Heart left ventricle (tissue), 16 donors: ENCODE measurements at regions not wholly inside any gene's neighbourhood (a gene's known extent, or its start where the extent isn't known, plus 50 kb on each side); places are given as distances from the start of the nearest gene placed in this dataset.

ENCODE experiments used
- ATAC-seq, 4 donors: fragments of 200-7000 bp; cut with Tn5 transposase; one replicate each; pipeline ENCODE4 v1.9.1; 2020 to 2022; ENCODE audit warnings: moderate library complexity in 4 of 4, mild to moderate bottlenecking in 3 of 4, moderate number of reproducible peaks in 1 of 4
- DNase-seq, 5 donors: peaks; one replicate each; pipeline ENCODE4 v3.0.0-alpha.2; 2020
- H3K27ac ChIP-seq, 12 donors: fragments of 200-600 bp; sonication (generic) in 4 of 12; one replicate each; pipeline versions ENCODE4 v1.5.0 to v1.8.0; 2016 to 2022; ENCODE audit warnings: mild to moderate bottlenecking in 2 of 12
- H3K27me3 ChIP-seq, 9 donors: fragments of 200-600 bp; sonication (generic) in 2 of 9; one replicate each; pipeline versions ENCODE4 v1.5.1 to v1.8.0; 2016 to 2022; ENCODE audit warnings: mild to moderate bottlenecking in 3 of 9
- H3K36me3 ChIP-seq, 9 donors: fragments of 200-600 bp; sonication (generic) in 2 of 9; one replicate each; pipeline versions ENCODE4 v1.5.0 to v1.8.0; 2018 to 2022; ENCODE audit warnings: mild to moderate bottlenecking in 2 of 9
- H3K4me1 ChIP-seq, 12 donors: fragments of 200-600 bp; sonication (generic) in 4 of 12; one replicate each; pipeline versions ENCODE4 v1.5.0 to v1.8.0; 2016 to 2022; ENCODE audit warnings: mild to moderate bottlenecking in 3 of 12
- H3K4me3 ChIP-seq, 12 donors: fragments of 200-600 bp; sonication (generic) in 4 of 12; one replicate each; pipeline versions ENCODE4 v1.5.0 to v1.8.0; 2017 to 2022; ENCODE audit warnings: mild to moderate bottlenecking in 9 of 12, moderate library complexity in 4 of 12
- H3K9me3 ChIP-seq, 12 donors: fragments of 200-600 bp; sonication (generic) in 4 of 12; one replicate each; pipeline versions ENCODE4 v1.5.0 to v1.8.0; 2016 to 2022; ENCODE audit warnings: mild to moderate bottlenecking in 1 of 12
- CTCF ChIP-seq, 12 donors: fragments of 200-600 bp; sonication (generic) in 4 of 12; IDR thresholded peaks; one replicate each; pipeline versions ENCODE4 v1.5.0 to v1.8.0; 2018 to 2022; ENCODE audit warnings: antibody characterized with exemption in 12 of 12, mild to moderate bottlenecking in 5 of 12
- POLR2A ChIP-seq, 2 donors: fragments of 450-650 bp; IDR thresholded peaks; one replicate each; pipeline ENCODE4 v1.6.1; 2017; ENCODE audit warnings: antibody characterized with exemption in 2 of 2, mild to moderate bottlenecking in 2 of 2, moderate library complexity in 2 of 2
- WGBS, 4 donors: extraction: QIAGEN DNeasy Blood & Tissue Kit in 2 of 4; methylation state at CpG; one replicate each; pipeline versions ENCODE4 v1.1.5 to v1.1.7; 2013 to 2018; 5-methylcytosine and 5-hydroxymethylcytosine counted together
- intact Hi-C, 10 donors: fragments of 100-400 bp; cut with DNase I; formaldehyde crosslinking; loops; one replicate each; pipeline versions ENCODE4 v1.11.1 to v1.14.2; 2022
- donor health status: ischemic (EF 13 %, LVEDD 7.1; RV severe dilation, severe dysfunction).
- donor health status: healthy with polysubstance abuse.
- donor health status: DM: no; HTN: yes; CAD: no.
- donor health status: DM: no; HTN: no; CAD: no.
- donor health status: ischemic (EF 25% LVEDD 6.9; RV normal size, moderate dysfunction).
- donor health status: ischemic (EF 25% LVEDD 5.7; RV mildly dilated, moderate dysfunction).
- donor health status: healthy.
- donor health status: DM: yes; HTN: yes; CAD: no.
- donor health status: ischemic (EF 35%, LVEDD 5.7; RV mildly dilated, moderate dysfunction).
- donor health status: nonischemic (EF 11% LVEDD 7.7; RV severe dilation, severe dysfunction).
- donor health status: DM: yes; HTN: yes; CAD: no.
- donor health status: PGD.
- donor health status: ischemic (EF 29% LVEDD 5.4; RV normal size, mild dysfunction).
- donor health status: nonischemic (EF 23%, LVEDD 6.1; RV moderate dilation, normal function).

GRCh38 chr13:63048653-63049052 lies 1633.0 kb upstream of the PCDH20 start:
- no peaks in the 10 kb centered on the region for H3K27me3 ChIP-seq
- intact Hi-C loops, result no loop called here
- no peak for TF ChIP-seq POLR2A (IDR thresholded peaks at IDR 0.05)
- TF ChIP-seq CTCF (IDR thresholded peaks at IDR 0.05), result no peak
- peaks cover 0 to 4% (median 0%) of the 10 kb centered on the region in 12 donors for H3K9me3 ChIP-seq
- H3K27ac ChIP-seq, result no peak overlapping the region
- no peak overlapping the region for H3K4me3 ChIP-seq
- no peak for ATAC-seq
- H3K4me1 ChIP-seq, result no peaks in the 10 kb centered on the region
- H3K36me3 ChIP-seq, result no peaks in the 10 kb centered on the region
- DNase-seq, result no peak

DNA sequence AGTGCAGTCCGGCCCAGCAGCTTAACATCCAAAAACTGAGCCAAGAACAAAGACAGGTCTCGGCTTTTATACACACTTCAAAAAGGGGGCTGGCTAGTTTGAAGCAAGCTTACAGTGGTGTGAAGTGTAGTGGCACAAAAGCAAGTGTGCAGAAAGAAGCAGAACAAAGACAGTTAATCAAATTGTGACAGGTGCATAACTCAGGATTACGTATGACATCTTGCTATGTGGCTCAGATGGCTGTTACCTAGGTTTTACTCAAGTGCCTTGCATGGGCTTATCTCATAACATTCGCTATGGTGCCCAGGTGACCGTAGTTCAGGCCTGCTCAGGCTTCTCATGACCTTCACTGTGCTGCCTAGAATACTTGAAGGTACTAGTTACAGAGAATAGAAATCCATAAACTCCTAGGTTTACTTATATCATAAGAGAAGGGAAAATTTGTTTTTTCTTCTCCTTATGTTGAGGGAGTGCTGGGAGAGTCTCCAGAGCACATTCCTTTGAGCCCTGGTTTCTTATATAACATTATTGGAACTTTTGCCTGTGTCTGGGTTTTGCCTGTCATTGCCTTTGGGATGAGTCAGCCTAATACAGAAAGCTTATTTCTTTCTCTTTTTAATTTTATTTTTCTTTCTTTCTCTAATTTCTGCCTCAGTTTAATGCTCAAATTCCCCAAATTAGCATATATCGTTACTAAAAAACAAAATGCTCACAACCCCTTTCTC lies 1629.1 kb upstream of the PCDH20 start:
- Histone ChIP-seq H3K27ac (no peak overlapping the region), H3K4me1 (no peaks in the 10 kb centered on the region), H3K4me3 (no peak overlapping the region), H3K36me3 (no peaks in the 10 kb centered on the region), H3K9me3 (peaks cover 0 to 3% (median 0%) of the 10 kb centered on the region in 12 donors), H3K27me3 (no peaks in the 10 kb centered on the region)
- DNase-seq, result no peak
- no peak for ATAC-seq
- intact Hi-C loops, result no loop called here
- WGBS, 4 donors, result 49 to 61% (median 53%) methylated on average over 6 of the region's 6 CpGs
- TF ChIP-seq POLR2A (IDR thresholded peaks at IDR 0.05) (no peak), CTCF (IDR thresholded peaks at IDR 0.05) (no peak)

GRCh38 chr13:63042686-63043085 lies 1627.0 kb upstream of the PCDH20 start:
- peak in 1 of 4 donors; percentile 22 for ATAC-seq
- intact Hi-C loops, result no loop called here
- Histone ChIP-seq H3K27me3 (no peaks in the 10 kb centered on the region), H3K27ac (no peak overlapping the region), H3K4me3 (no peak overlapping the region), H3K4me1 (no peaks in the 10 kb centered on the region), H3K9me3 (peaks cover 0 to 4% (median 0%) of the 10 kb centered on the region in 12 donors), H3K36me3 (no peaks in the 10 kb centered on the region)
- DNase-seq, result no peak
- TF ChIP-seq CTCF (IDR thresholded peaks at IDR 0.05) (no peak), POLR2A (IDR thresholded peaks at IDR 0.05) (no peak)
- 40 to 54% (median 46%) methylated on average over 2 of the region's 2 CpGs for WGBS, 4 donors

GRCh38 chr13:63041640-63042414 lies 1626.2 kb upstream of the PCDH20 start:
- intact Hi-C loops, result no loop called here
- ATAC-seq (no peak), DNase-seq (no peak)
- Histone ChIP-seq H3K9me3 (peaks cover 0 to 4% (median 0%) of the 10 kb centered on the region in 12 donors), H3K4me3 (no peak overlapping the region), H3K36me3 (no peaks in the 10 kb centered on the region), H3K4me1 (no peaks in the 10 kb centered on the region), H3K27ac (no peak overlapping the region), H3K27me3 (no peaks in the 10 kb centered on the region)
- WGBS, 4 donors, result 77 to 80% (median 78%) methylated on average over 4 of the region's 4 CpGs
- TF ChIP-seq CTCF (IDR thresholded peaks at IDR 0.05) (no peak), POLR2A (IDR thresholded peaks at IDR 0.05) (no peak)
